ENCODE measurements at regions not wholly inside any gene's neighbourhood (a gene's known extent, or its start where the extent isn't known, plus 50 kb on each side); places are given as distances from the start of the nearest gene placed in this dataset.
"Not testable (repeated sequence)": the region's sequence is repeated elsewhere in the genome, so short reads cannot be mapped to it uniquely, and the experiment has no call there.

GRCh38 chr7:82559193-82559805 is 115.7 kb upstream of the CACNA2D1 start:
- peak; percentile 97 for DNase-seq

GRCh38 chr7:82549616-82550285 is 106.2 kb upstream of the CACNA2D1 start:
- no peak for DNase-seq

GRCh38 chr7:82548141-82548688 is 104.6 kb upstream of the CACNA2D1 start:
- no peak for DNase-seq

- no peak for DNase-seq
These were observed 99.1 kb upstream of the CACNA2D1 start for GRCh38 chr7:82542665-82543064.

- DNase-seq: peak; percentile 82
These were observed 96.4 kb upstream of the CACNA2D1 start for GRCh38 chr7:82539969-82540368.

- DNase-seq: no peak
These were observed 91.1 kb upstream of the CACNA2D1 start for GRCh38 chr7:82534684-82535083.

- DNase-seq: no peak
These were observed 86.8 kb upstream of the CACNA2D1 start for GRCh38 chr7:82530361-82530760.

GRCh38 chr7:82528577-82529310 is 85.2 kb upstream of the CACNA2D1 start:
- DNase-seq: no peak

GRCh38 chr7:82527851-82528250 is 84.3 kb upstream of the CACNA2D1 start:
- DNase-seq: no peak

- DNase-seq: no peak
These were observed 78.4 kb upstream of the CACNA2D1 start for GRCh38 chr7:82521906-82522445.

- DNase-seq: no peak
These were observed 73.5 kb upstream of the CACNA2D1 start for GRCh38 chr7:82517050-82517449.

GRCh38 chr7:82511542-82511941 is 68.0 kb upstream of the CACNA2D1 start:
- DNase-seq: no peak

GRCh38 chr7:82507976-82508677 is 64.5 kb upstream of the CACNA2D1 start:
- no peak for DNase-seq

- peak; percentile 32 for DNase-seq
These were observed 63.9 kb upstream of the CACNA2D1 start for GRCh38 chr7:82507365-82507975.

GRCh38 chr7:82506702-82507101 is 63.1 kb upstream of the CACNA2D1 start:
- DNase-seq: no peak

- no peak for DNase-seq
These were observed 62.6 kb upstream of the CACNA2D1 start for GRCh38 chr7:82506208-82506607.

GRCh38 chr7:82501346-82501745 is 57.8 kb upstream of the CACNA2D1 start:
- DNase-seq: no peak

GRCh38 chr7:82499546-82499945 is 56.0 kb upstream of the CACNA2D1 start:
- DNase-seq: not testable (repeated sequence)

GRCh38 chr7:82494420-82494819 is 50.8 kb upstream of the CACNA2D1 start:
- no peak for DNase-seq
